ENCODE measurements at regions not wholly inside any gene's neighbourhood (a gene's known extent, or its start where the extent isn't known, plus 50 kb on each side); places are given as distances from the start of the nearest gene placed in this dataset.

DNA sequence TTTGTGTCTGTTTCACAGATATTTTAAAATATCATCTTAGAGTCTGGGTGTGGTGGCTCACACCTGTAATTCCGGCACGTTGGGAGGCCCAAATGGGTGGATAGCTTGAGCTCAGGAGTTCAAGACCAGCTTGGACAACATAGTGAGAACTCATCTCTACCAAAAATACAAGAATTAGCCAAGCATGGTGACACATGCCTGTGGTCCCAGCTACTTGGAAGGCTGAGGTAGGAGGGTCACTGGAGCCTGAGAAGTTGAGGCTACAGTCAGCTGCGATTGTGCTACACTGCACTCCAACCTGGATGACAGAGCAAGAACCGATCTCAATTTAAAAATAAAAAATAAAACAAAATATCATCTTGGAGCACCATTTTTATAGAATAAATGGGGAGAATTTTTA lies 1247.6 kb upstream of the MIR17HG start:
- H3K36me3 ChIP-seq (ENCODE audit: insufficient read depth, low read length) = no peaks in the 10 kb centered on the region
- no peak overlapping the region for H3K9ac ChIP-seq (ENCODE audit: insufficient read length)
- no peak for DNase-seq (ENCODE audit: low read depth, low spot score)
- no peak overlapping the region for H3K27ac ChIP-seq
- 0 out of 2 replicates have a peak, but pooled peaks cover 3% of the 10 kb centered on the region for H3K9me3 ChIP-seq (ENCODE audit: low read depth, low read length)
- TF ChIP-seq EZH2 (IDR thresholded peaks at IDR 0.05) = no peak
- TF ChIP-seq FOXP2 (optimal IDR thresholded peaks at IDR 0.05; ENCODE audit: control extremely low read depth, extremely low read length, insufficient read depth) = no peak
- no peak for TF ChIP-seq POLR2AphosphoS5 (IDR thresholded peaks at IDR 0.05; ENCODE audit: borderline replicate concordance, low read depth, low read length)
- H3K4me3 ChIP-seq = no peak overlapping the region

DNA sequence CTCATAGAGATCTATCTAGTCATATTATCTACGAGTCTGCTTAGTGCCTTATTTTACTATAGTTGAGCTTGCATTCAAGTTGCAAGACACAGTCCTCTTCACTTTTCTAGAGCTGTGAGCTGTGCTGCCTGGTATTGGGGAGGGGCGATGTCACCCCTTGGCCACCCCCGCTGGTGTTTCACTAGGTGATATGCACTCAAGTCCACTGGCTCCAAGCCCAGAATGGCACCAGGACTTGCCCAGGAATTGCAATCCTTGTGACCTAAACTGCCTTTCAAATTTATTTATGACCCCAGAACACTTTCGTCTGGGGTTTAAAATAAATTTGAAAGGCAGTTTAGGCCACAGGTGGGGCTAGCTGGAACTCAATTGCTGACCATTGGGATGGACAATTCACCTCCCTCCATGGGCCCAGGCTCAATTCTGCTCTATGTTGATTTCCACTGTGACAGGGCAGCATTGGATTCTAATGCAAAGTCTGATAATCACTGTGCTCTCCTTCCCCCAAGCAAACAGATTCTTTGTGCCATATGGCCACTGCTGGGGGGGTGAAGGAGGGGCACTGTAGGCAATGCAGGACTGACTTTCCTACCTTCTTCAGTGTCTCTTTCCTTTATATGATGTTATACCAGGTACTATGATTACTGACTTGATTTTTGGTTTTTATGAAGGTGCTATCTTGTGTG lies 1244.2 kb upstream of the MIR17HG start:
- Histone ChIP-seq H3K9ac (ENCODE audit: insufficient read length) (no peak overlapping the region), H3K9me3 (ENCODE audit: low read depth, low read length) (no peaks in the 10 kb centered on the region; the same call in 1 of the 2 replicates), H3K36me3 (ENCODE audit: insufficient read depth, low read length) (no peaks in the 10 kb centered on the region), H3K27ac (no peak overlapping the region), H3K4me3 (no peak overlapping the region)
- DNase-seq (ENCODE audit: low read depth, low spot score) = no peak
- no peak for TF ChIP-seq FOXP2 (optimal IDR thresholded peaks at IDR 0.05; ENCODE audit: control extremely low read depth, extremely low read length, insufficient read depth)
- no peak for TF ChIP-seq EZH2 (IDR thresholded peaks at IDR 0.05)
- no peak for TF ChIP-seq POLR2AphosphoS5 (IDR thresholded peaks at IDR 0.05; ENCODE audit: borderline replicate concordance, low read depth, low read length)

DNA sequence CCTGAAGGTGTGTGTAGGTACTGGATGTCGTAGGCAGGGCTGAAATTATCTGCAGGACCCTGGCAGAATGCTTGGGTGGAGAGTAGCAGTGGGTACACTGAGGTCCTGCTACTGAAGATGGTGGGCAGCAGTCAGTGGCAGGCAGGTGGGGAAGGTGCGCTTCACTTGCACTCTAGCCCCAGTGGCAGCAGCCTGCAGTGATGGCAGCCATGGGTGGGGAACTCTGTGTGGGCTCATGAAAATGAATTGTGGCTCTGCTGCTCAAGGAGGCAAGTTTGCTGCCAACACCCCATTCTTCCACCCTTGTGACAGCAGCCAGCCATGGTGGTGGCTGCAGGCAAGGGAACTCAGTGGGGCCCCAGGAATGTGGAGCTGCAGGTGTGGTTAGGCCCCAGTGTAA lies 1242.7 kb upstream of the MIR17HG start:
- no peak overlapping the region for H3K9ac ChIP-seq (ENCODE audit: insufficient read length)
- H3K4me3 ChIP-seq = no peak overlapping the region
- DNase-seq (ENCODE audit: low read depth, low spot score) = no peak
- H3K9me3 ChIP-seq (ENCODE audit: low read depth, low read length) = no peaks in the 10 kb centered on the region; the same call in 1 of the 2 replicates
- no peak overlapping the region for H3K27ac ChIP-seq
- no peak for TF ChIP-seq POLR2AphosphoS5 (IDR thresholded peaks at IDR 0.05; ENCODE audit: borderline replicate concordance, low read depth, low read length)
- TF ChIP-seq EZH2 (IDR thresholded peaks at IDR 0.05) = no peak
- TF ChIP-seq FOXP2 (optimal IDR thresholded peaks at IDR 0.05; ENCODE audit: control extremely low read depth, extremely low read length, insufficient read depth) = no peak
- H3K36me3 ChIP-seq (ENCODE audit: insufficient read depth, low read length) = no peaks in the 10 kb centered on the region

DNA sequence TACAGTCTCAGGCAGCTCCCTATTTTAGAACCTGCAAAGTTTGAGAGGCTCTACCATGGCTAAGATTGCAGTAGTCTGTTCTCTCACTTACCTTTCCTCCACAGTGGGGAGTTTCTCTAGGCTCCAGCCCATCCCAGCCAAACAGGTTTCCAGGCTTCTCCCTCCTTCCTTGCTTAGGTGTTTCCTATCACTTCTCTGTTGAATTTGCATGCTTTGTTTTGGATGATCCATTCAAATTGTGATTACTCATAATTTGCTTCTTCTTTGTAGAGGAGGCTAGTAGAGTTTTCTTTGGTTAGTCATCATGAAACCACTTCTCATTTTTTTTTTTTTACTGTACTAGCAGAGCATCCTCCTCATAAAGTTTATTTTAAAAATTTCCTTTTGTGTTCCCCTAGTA lies 1242.2 kb upstream of the MIR17HG start:
- H3K4me3 ChIP-seq = peak overlapping the region; percentile 56
- H3K27ac ChIP-seq = peak overlapping the region; percentile 94
- no peak overlapping the region for H3K9ac ChIP-seq (ENCODE audit: insufficient read length)
- H3K36me3 ChIP-seq (ENCODE audit: insufficient read depth, low read length) = no peaks in the 10 kb centered on the region
- TF ChIP-seq POLR2AphosphoS5 (IDR thresholded peaks at IDR 0.05; ENCODE audit: borderline replicate concordance, low read depth, low read length) (no peak), EZH2 (IDR thresholded peaks at IDR 0.05) (no peak), FOXP2 (optimal IDR thresholded peaks at IDR 0.05; ENCODE audit: control extremely low read depth, extremely low read length, insufficient read depth) (no peak)
- no peaks in the 10 kb centered on the region; the same call in 1 of the 2 replicates for H3K9me3 ChIP-seq (ENCODE audit: low read depth, low read length)
- no peak for DNase-seq (ENCODE audit: low read depth, low spot score)

DNA sequence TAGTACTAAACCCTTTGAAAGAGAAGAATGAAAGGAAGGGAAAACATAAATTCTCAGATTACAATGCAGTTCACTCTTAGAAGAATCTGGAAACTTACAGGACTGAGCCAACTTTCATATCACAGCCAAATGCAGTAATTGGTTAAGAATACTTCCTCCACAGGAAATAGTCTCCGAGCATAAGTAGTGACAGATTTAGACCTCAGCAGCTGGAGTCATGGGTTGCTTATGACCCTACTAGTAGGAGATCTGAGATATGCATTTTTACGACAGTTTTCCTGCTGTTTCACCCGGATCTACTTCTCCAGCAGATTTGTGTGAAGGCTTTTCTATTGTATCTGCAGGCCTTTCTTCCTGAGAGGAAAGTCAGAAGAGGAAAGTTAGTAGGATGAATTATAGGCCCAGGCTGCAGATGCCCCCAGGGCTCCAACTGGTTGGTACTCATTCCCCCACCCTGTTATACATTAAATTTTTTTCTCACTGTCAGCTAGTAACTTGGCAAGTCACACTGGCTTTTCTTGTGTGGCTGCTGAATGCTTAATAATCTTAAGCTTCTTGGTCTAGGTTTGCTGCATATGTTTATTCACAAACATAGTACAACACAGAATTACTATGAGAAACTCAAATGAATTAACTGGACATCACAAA lies 1241.5 kb upstream of the MIR17HG start:
- Histone ChIP-seq H3K9ac (ENCODE audit: insufficient read length) (no peak overlapping the region), H3K36me3 (ENCODE audit: insufficient read depth, low read length) (no peaks in the 10 kb centered on the region), H3K4me3 (peak overlapping the region; percentile 56), H3K9me3 (ENCODE audit: low read depth, low read length) (no peaks in the 10 kb centered on the region; the same call in 1 of the 2 replicates), H3K27ac (peak overlapping the region; percentile 94)
- peak; percentile 40; the same call in 1 of the 2 replicates for TF ChIP-seq POLR2AphosphoS5 (IDR thresholded peaks at IDR 0.05; ENCODE audit: borderline replicate concordance, low read depth, low read length)
- no peak for TF ChIP-seq EZH2 (IDR thresholded peaks at IDR 0.05)
- TF ChIP-seq FOXP2 (optimal IDR thresholded peaks at IDR 0.05; ENCODE audit: control extremely low read depth, extremely low read length, insufficient read depth) = no peak
- DNase-seq (ENCODE audit: low read depth, low spot score) = peak; percentile 95

DNA sequence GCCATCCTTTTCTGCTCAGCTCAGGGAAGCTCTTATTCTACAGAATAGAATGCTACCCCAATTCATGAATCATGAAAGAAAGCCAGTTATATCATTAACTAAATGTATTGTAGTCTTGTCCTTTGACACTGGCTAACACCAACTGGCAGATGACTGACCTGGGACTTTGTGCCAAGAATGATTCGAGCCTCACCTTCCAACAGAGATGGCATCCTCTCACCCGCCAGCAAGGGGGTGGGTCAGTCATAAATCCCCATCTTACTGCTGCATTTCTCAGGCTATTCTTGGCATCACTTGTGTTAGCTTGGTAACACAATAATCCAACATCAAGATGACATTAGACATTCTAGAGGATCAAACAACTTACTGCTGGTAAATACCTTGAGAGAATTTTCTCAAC lies 1239.8 kb upstream of the MIR17HG start:
- Histone ChIP-seq H3K9ac (ENCODE audit: insufficient read length) (no peak overlapping the region), H3K36me3 (ENCODE audit: insufficient read depth, low read length) (no peaks in the 10 kb centered on the region), H3K9me3 (ENCODE audit: low read depth, low read length) (no peaks in the 10 kb centered on the region; the same call in 1 of the 2 replicates), H3K27ac (no peak overlapping the region), H3K4me3 (no peak overlapping the region)
- DNase-seq (ENCODE audit: low read depth, low spot score) = no peak
- TF ChIP-seq FOXP2 (optimal IDR thresholded peaks at IDR 0.05; ENCODE audit: control extremely low read depth, extremely low read length, insufficient read depth) = no peak
- no peak for TF ChIP-seq POLR2AphosphoS5 (IDR thresholded peaks at IDR 0.05; ENCODE audit: borderline replicate concordance, low read depth, low read length)
- no peak for TF ChIP-seq EZH2 (IDR thresholded peaks at IDR 0.05)

DNA sequence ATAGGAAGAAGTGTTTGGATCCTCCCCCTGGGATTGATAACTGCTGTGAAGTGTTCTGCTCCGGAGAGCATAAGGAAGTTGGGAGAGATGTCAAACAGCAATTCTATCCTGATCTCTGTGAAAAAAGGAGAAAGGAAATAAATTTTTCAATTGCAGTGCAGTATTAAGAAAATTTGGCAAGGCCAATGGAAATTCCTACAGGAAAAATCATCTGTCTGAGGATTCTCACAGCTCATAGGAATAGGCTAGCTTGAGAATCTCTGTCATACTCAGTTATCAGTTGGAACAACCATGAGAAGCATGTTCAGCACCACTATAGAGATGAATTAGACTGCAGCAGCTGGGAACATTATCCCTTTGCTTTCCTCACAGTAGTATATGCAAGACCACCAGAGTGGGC lies 1238.9 kb upstream of the MIR17HG start:
- Histone ChIP-seq H3K27ac (no peak overlapping the region), H3K4me3 (no peak overlapping the region), H3K9me3 (ENCODE audit: low read depth, low read length) (no peaks in the 10 kb centered on the region; the same call in 1 of the 2 replicates), H3K36me3 (ENCODE audit: insufficient read depth, low read length) (no peaks in the 10 kb centered on the region), H3K9ac (ENCODE audit: insufficient read length) (no peak overlapping the region)
- TF ChIP-seq FOXP2 (optimal IDR thresholded peaks at IDR 0.05; ENCODE audit: control extremely low read depth, extremely low read length, insufficient read depth) (no peak), EZH2 (IDR thresholded peaks at IDR 0.05) (no peak), POLR2AphosphoS5 (IDR thresholded peaks at IDR 0.05; ENCODE audit: borderline replicate concordance, low read depth, low read length) (no peak)
- DNase-seq (ENCODE audit: low read depth, low spot score) = no peak

DNA sequence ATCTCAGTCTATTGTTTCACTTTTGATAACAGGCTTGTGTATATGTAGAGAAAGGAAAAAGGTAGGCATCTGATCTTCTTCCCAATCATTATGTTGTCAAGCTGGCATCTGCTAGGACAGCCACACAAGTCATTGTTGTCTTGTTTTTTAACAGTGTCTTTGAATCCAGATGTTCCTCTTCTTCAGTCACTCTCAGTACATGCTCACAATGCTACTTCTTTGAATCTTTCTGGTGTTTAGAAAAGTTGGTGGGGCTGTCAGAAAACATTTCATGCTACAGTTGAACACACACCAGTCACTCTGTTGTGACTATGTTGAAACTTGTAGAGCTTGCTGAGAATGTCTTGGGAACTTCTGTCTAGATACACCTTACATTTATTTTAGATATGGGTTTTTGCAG lies 1231.4 kb upstream of the MIR17HG start:
- Histone ChIP-seq H3K9ac (ENCODE audit: insufficient read length) (no peak overlapping the region), H3K27ac (no peak overlapping the region), H3K36me3 (ENCODE audit: insufficient read depth, low read length) (no peaks in the 10 kb centered on the region), H3K4me3 (no peak overlapping the region), H3K9me3 (ENCODE audit: low read depth, low read length) (no peaks in the 10 kb centered on the region)
- no peak for DNase-seq (ENCODE audit: low read depth, low spot score)
- TF ChIP-seq POLR2AphosphoS5 (IDR thresholded peaks at IDR 0.05; ENCODE audit: borderline replicate concordance, low read depth, low read length) = no peak
- TF ChIP-seq FOXP2 (optimal IDR thresholded peaks at IDR 0.05; ENCODE audit: control extremely low read depth, extremely low read length, insufficient read depth) = no peak
- no peak for TF ChIP-seq EZH2 (IDR thresholded peaks at IDR 0.05)
